Neuron (in vitro differentiated cells): ENCODE measurements at regions not wholly inside any gene's neighbourhood (a gene's known extent, or its start where the extent isn't known, plus 50 kb on each side); places are given as distances from the start of the nearest gene placed in this dataset.
"Not testable (repeated sequence)": the region's sequence is repeated elsewhere in the genome, so short reads cannot be mapped to it uniquely, and the experiment has no call there.

Source experiments
- H2AFZ ChIP-seq: one replicate; pipeline ENCODE4 v1.6.1; 2013; ENCODE audit warnings: low read depth, mild to moderate bottlenecking, inconsistent platforms, low read length, moderate library complexity
- H3K27me3 ChIP-seq: one replicate; pipeline ENCODE4 v1.6.1; 2013; ENCODE audit warnings: low read length; ENCODE audit not compliant: insufficient read depth
- H3K36me3 ChIP-seq: one replicate; pipeline ENCODE4 v1.6.1; 2013; ENCODE audit warnings: low read length; ENCODE audit not compliant: insufficient read depth
- H3K4me1 ChIP-seq: one replicate; pipeline ENCODE4 v1.6.1; 2013; ENCODE audit warnings: low read length; ENCODE audit not compliant: insufficient read depth
- H3K4me3 ChIP-seq: 2 replicates; pipeline ENCODE4 v1.5.1; 2013; ENCODE audit warnings: mild to moderate bottlenecking, low read length, moderate library complexity
- H3K9me3 ChIP-seq: one replicate; pipeline ENCODE4 v1.6.1; 2013; ENCODE audit warnings: low read length

DNA sequence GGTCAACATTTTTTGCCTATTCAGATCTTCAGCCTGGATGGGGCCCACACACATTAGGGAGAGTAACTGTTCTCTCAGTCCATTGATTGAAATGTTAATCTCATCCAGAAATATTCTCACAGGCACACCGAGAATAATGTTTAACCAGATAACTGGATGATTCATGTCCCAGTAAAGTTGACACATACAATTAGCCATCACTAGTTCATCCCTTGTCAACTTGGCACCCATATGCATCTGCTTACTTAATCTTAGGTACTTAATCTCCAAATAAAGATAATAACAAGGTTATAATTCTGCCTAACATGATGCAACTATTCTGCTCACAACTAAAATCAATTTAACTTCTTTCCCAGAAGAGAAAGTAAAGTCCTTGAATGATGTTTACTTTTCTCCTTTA, 502.6 kb downstream of the ADRA2A start:
- H3K36me3 ChIP-seq: no peaks in the 10 kb centered on the region
- no peak overlapping the region for H3K4me3 ChIP-seq

DNA sequence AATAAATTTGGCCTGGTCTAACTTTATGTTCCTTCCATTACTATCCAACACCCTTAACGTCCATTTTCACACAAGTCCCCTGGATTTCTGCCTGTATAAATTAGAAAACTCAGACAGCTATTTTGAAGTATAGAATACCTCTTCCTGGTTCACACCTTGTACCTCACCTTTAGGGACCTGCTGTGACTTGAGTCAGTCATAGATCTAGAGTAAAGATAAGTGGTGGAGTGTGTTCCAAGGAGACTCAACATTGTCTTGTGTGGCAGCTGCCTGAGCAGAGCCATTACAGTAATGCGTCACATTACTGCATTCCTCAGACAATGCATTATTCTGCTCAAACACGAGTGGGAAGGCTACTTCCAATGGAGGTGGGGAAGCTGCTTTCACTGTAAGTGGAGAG, 513.9 kb downstream of the ADRA2A start:
- H3K4me1 ChIP-seq: no peaks in the 10 kb centered on the region
- H3K9me3 ChIP-seq: no peaks in the 10 kb centered on the region
- H3K36me3 ChIP-seq: no peaks in the 10 kb centered on the region
- H3K4me3 ChIP-seq: no peak overlapping the region
- no peak overlapping the region for H2AFZ ChIP-seq
- no peaks in the 10 kb centered on the region for H3K27me3 ChIP-seq

More for the DNA sequence above, 502.6 kb downstream of the ADRA2A start:
- Histone ChIP-seq H3K4me1 (no peaks in the 10 kb centered on the region), H2AFZ (no peak overlapping the region), H3K9me3 (no peaks in the 10 kb centered on the region), H3K27me3 (no peaks in the 10 kb centered on the region)

DNA sequence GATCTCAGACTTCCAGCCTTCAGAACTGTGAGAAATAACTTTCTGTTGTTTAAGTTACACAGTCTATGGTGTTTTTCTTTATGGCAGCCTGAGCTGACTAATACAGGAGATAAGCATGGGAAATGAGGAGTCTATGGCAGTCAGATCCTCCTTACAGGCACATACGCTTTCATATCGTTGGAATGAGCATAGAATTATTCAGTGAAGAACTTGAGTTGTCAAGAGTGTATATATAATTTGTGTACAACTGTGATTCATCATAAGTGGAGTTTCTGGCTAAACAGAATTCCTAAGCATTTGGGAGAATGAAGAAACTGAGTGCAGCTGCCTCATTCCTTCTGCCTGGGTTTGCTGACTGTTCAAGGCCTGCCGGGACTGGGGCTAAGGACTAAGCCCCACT, 516.7 kb downstream of the ADRA2A start:
- no peaks in the 10 kb centered on the region for H3K27me3 ChIP-seq
- no peaks in the 10 kb centered on the region for H3K9me3 ChIP-seq

DNA sequence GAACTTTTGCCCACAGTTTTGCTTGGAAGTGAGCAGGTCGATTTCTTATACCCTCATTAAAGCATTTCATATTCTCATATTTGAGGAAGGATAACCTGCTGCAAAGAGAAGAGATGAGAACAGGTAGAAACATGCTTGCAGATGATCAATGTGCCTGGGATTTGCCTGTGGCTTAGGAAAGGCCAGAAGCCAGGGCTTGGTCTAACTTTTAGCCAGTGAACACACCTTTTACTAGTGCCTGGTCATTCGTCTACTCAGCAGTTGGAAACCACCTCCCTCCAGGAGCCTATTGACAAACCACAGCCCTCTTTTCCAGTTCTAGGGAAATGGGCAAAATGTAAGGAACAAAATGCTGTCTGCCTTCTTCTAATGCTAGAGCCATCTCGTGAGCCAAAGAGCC, 518.3 kb downstream of the ADRA2A start:
- Histone ChIP-seq H3K4me3 (no peak overlapping the region), H3K4me1 (no peaks in the 10 kb centered on the region), H3K27me3 (no peaks in the 10 kb centered on the region), H3K36me3 (no peaks in the 10 kb centered on the region), H2AFZ (no peak overlapping the region), H3K9me3 (no peaks in the 10 kb centered on the region)

More for the DNA sequence above, 516.7 kb downstream of the ADRA2A start:
- Histone ChIP-seq H2AFZ (no peak overlapping the region), H3K4me3 (no peak overlapping the region), H3K36me3 (no peaks in the 10 kb centered on the region), H3K4me1 (no peaks in the 10 kb centered on the region)

DNA sequence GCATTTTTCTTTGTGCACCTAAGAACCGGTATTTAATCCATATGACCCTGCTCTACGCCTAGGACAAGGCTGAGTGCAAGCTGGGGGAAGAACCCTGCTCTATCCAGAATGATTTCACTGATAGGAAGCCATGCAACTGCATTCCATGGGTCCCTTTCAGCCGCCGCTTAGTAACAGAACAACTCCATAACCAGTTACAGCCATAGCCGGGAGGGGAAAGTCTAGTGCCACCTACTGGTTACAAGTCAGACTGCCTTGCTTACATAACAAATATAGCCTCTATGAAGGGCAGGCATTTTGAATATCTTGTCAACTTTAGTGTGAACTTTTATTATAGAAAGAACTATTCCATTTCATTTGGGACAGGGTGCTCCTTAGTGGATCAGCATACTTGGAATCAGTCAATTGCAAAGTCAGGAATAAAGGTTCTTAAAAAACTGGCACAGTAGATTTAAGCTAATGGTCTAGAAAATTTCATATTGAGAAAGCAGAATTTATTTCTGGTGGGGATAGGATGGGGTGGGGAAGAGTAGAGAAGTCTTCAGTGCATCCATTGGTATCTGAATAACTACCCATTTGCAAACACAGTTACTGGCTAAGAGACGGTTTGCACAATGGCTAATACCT, 521.7 kb downstream of the ADRA2A start:
- H3K27me3 ChIP-seq: no peaks in the 10 kb centered on the region
- no peak overlapping the region for H2AFZ ChIP-seq
- H3K4me1 ChIP-seq: peaks cover 9% of the 10 kb centered on the region
- no peak overlapping the region for H3K4me3 ChIP-seq
- no peaks in the 10 kb centered on the region for H3K9me3 ChIP-seq
- no peaks in the 10 kb centered on the region for H3K36me3 ChIP-seq

DNA sequence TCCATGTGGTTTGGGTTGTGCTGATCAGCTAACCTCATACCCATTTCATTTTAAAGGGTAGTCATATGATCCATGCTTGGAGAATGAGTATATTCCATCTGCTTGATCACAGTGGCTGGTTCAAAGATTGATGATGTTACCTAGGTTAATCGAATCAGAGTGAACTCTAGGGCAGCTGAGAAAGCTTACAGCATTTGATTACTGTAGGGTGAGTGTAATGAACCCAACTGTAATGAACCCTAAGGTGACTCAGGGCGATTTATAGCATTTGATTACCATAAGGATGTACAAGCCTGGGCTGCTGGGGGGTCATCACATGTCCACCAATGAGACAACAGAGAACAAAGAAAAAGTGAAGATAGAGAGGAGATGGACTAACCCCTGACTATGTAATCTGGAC, 523.1 kb downstream of the ADRA2A start:
- no peak overlapping the region for H2AFZ ChIP-seq
- no peaks in the 10 kb centered on the region for H3K36me3 ChIP-seq
- no peaks in the 10 kb centered on the region for H3K9me3 ChIP-seq
- H3K4me1 ChIP-seq: peaks cover 9% of the 10 kb centered on the region
- no peaks in the 10 kb centered on the region for H3K27me3 ChIP-seq
- H3K4me3 ChIP-seq: no peak overlapping the region

DNA sequence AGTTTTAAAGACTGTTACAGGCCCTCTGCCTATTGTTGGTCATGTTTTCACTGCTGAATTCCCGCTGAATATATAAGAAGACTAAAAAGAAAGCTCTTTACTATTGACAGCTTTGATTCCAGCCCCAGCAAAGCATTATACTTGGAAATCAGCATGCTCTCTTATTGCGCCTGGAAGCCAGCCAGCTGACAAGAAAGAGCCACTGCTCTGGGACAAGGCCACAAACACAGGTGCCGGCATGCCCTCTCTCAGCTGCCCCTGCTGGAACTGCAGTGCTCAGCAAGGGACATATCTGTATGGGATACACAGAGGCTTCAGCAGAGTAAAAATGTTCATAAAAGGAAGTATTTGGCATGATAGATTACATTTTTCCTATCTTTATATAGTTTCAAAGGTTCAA, 523.9 kb downstream of the ADRA2A start:
- Histone ChIP-seq H3K9me3 (no peaks in the 10 kb centered on the region), H2AFZ (peak overlapping the region; percentile 43), H3K36me3 (no peaks in the 10 kb centered on the region), H3K4me3 (no peak overlapping the region), H3K27me3 (no peaks in the 10 kb centered on the region), H3K4me1 (peaks cover 9% of the 10 kb centered on the region)

DNA sequence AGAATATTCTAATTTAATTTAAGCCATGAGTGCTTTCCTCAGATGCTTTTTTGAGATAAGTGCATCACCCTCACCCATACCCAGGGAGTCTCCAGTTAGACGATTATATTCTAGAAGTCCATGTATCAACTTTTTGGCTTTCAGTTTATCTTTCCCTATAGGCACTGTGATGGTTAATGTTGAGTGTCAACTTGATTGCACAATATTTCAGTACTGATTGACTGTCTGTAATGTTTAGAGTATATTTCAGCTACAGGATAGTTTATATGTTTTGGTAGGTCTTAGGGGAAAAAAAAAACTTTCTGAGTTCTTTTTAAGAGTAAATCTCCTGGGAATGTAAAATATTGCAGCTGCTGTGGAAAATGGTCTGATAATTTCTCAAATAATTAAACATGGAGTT, 535.4 kb downstream of the ADRA2A start:
- Histone ChIP-seq H3K27me3 (no peaks in the 10 kb centered on the region), H2AFZ (no peak overlapping the region), H3K36me3 (no peaks in the 10 kb centered on the region), H3K9me3 (no peaks in the 10 kb centered on the region), H3K4me3 (no peak overlapping the region), H3K4me1 (no peaks in the 10 kb centered on the region)

DNA sequence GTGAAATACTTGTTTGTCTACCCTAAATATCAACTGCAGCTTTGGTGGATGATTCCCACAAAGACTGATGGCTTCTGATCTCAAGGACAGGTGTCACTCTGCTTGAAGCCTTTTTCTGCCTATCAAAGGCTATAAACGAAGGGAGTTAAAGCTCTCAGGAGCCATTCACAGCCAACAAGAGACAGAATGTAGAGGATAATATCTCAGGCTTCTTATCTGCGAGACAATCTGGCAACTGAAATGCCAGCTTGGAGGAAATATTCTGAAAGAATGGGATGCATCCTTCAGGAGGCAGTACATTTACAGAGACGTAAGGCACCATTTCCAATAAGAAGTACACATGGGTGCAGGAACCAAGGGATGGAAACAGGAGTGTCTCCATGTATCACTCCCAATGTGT, 549.4 kb downstream of the GPAM start:
- H3K9me3 ChIP-seq: no peaks in the 10 kb centered on the region
- no peaks in the 10 kb centered on the region for H3K27me3 ChIP-seq
- no peaks in the 10 kb centered on the region for H3K4me1 ChIP-seq
- H3K36me3 ChIP-seq: no peaks in the 10 kb centered on the region
- H3K4me3 ChIP-seq: no peak overlapping the region
- no peak overlapping the region for H2AFZ ChIP-seq

DNA sequence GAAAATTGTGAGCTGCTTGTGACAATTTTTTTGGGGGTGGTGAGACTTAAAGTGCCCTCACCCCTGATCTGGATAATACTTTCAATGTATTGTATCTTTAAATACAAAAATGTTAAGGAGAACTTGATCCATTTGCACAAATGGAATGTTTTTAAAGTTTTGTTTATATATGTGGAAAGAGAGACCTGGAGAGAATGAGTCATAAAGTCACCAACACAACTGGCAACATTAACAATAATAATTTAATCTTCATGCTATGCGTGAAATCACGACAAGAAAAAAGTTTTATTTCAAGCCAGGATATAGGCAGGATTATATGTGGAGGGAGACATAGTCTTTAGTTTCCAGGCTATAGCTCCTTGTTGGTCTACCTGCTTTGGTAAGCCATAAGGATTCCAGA, 537.5 kb downstream of the GPAM start:
- Histone ChIP-seq H3K27me3 (no peaks in the 10 kb centered on the region), H3K36me3 (no peaks in the 10 kb centered on the region), H3K9me3 (no peaks in the 10 kb centered on the region), H2AFZ (no peak overlapping the region), H3K4me3 (no peak overlapping the region), H3K4me1 (no peaks in the 10 kb centered on the region)

DNA sequence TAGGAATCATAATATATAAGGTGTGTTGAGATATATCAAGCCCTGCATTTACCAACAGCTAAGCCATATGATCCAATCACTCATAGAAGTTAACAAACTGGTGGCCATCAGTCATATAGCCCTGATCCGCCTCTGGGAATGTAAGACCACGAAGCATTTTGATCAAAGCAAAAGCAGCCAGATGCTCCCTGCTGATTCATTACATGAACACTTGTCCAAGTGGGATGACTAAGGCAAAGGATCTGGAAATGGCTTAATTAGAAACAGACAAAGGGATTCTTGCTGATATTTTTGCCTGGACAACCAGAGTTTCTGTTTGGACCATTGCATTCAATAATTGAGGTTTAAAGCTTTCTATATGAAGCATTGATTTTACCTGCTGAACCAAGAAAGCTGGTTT, 535.5 kb downstream of the GPAM start:
- no peaks in the 10 kb centered on the region for H3K36me3 ChIP-seq
- no peak overlapping the region for H2AFZ ChIP-seq
- H3K27me3 ChIP-seq: no peaks in the 10 kb centered on the region
- H3K9me3 ChIP-seq: no peaks in the 10 kb centered on the region
- H3K4me1 ChIP-seq: no peaks in the 10 kb centered on the region
- no peak overlapping the region for H3K4me3 ChIP-seq

DNA sequence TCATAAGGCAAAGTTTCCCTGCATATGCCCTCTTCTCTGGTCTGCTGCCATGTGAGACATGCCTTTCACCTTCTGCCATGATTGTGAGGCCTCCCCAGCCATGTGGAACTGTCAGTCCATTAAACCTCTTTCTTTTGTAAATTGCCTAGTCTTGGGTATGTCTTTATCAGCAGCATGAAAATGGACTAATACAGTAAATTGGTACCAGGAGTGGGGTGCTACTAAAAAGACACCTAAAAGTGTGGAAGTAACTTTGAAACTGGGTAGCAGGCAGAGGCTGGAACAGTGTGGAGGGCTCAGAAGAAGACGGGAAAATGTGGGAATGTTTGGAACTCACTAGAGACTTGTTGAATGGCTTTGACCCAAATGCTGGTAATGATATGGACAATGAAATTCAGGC, 534.5 kb downstream of the GPAM start:
- H3K36me3 ChIP-seq, H2AFZ ChIP-seq, H3K4me3 ChIP-seq, H3K9me3 ChIP-seq, H3K4me1 ChIP-seq, H3K27me3 ChIP-seq: not testable (repeated sequence)

DNA sequence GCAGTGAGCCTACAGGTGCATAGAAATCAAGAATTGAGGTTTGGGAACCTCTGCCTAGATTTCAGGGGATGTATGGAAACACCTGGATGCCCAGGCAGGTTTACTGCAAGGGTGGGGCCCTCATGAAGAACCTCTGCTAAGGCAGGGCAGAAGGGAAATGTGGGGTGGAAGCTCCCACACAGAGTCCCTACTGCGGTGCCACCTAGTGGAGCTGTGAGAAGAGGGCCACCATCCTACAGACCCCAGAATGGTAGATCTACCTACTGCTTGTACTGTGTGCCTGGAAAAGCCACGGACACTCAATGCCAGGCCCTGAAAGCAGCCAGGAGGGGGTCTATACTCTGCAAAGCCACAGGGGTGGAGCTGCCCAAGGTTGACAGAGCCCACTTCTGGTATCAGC, 533.5 kb downstream of the GPAM start:
- no peak overlapping the region for H2AFZ ChIP-seq
- no peaks in the 10 kb centered on the region for H3K4me1 ChIP-seq
- no peaks in the 10 kb centered on the region for H3K9me3 ChIP-seq
- H3K4me3 ChIP-seq: no peak overlapping the region
- no peaks in the 10 kb centered on the region for H3K27me3 ChIP-seq
- H3K36me3 ChIP-seq: no peaks in the 10 kb centered on the region

DNA sequence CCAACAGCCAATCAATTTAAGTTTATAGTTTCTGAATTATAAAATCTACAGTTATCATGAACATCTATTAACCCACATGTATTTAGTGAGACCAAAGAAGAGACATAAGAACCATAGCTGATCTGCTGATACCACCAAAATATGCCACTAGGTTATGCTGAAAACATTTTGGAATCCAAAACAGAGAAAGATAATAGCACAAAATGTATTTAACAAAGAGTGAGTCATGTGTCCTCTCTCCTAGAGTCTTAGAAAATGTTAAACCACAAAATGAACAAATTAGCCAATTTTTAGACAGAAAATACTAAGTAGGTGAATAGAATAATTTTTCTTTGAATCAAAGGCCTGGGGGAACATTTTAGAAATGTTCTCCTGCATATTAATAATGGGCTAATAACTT, 527.5 kb downstream of the GPAM start:
- Histone ChIP-seq H3K9me3 (no peaks in the 10 kb centered on the region), H3K4me3 (no peak overlapping the region), H3K27me3 (no peaks in the 10 kb centered on the region), H3K36me3 (no peaks in the 10 kb centered on the region), H3K4me1 (no peaks in the 10 kb centered on the region), H2AFZ (no peak overlapping the region)
